HG02870 (cell line): ENCODE measurements at regions not wholly inside any gene's neighbourhood (a gene's known extent, or its start where the extent isn't known, plus 50 kb on each side); places are given as distances from the start of the nearest gene placed in this dataset.
A peak's percentile ranks its signal among the peaks of the same experiment; 100 is the strongest.

Experiments
- ATAC-seq: cut with Tn5 transposase; IDR thresholded peaks from one replicate; pipeline ENCODE4 v1.9.1; 2021; ENCODE audit warnings: mild to moderate bottlenecking, moderate library complexity; ENCODE audit not compliant: unreplicated experiment

DNA sequence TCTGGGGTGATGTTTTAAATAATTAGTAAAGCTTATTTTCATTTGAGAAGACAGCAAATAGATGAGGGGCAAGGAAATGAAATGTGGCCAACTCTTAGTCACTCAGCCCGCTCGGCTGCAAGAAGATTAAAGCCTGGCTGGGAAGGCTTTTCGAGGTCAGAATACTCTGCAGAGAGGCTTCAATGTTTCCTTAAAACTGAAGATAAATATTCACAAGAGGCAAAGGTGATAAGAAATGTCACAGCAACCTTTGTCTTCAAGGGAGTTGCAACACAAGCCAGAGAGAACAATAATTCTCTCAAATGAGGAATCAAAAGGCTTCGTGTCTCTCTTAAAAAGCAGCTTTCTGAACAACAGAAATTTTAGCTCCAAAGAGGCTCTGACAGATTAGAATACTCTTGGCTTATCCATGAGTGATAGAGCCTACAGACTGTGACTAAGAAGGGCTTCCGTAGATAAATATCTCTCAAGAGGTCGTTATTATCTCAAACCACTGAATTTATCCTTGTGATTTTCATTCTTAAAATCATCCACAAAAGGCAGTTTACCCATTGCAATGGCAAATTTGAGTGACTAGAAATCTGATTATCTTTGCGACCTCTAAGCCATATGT is 92.5 kb downstream of the KLF6 start:
- ATAC-seq: no peak

DNA sequence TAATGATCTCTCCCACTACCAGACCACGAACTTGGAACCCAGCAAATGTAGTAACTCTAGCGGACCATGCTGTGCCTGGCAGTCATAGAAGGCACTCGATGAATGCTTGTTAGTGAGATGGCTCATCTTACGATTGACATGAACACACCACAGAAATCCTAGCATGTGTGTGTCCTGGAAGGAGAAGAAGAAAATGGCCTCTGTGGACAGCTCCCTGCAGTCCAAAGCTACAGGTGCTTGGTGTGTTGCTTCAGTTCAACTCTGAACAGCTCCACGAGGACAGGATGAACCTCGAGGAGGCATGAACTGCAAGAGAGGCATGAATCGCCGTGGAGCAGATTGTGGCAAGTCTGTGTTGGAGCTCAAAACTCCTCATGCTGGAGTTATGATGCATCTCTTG is 93.5 kb downstream of the KLF6 start:
- no peak for ATAC-seq

DNA sequence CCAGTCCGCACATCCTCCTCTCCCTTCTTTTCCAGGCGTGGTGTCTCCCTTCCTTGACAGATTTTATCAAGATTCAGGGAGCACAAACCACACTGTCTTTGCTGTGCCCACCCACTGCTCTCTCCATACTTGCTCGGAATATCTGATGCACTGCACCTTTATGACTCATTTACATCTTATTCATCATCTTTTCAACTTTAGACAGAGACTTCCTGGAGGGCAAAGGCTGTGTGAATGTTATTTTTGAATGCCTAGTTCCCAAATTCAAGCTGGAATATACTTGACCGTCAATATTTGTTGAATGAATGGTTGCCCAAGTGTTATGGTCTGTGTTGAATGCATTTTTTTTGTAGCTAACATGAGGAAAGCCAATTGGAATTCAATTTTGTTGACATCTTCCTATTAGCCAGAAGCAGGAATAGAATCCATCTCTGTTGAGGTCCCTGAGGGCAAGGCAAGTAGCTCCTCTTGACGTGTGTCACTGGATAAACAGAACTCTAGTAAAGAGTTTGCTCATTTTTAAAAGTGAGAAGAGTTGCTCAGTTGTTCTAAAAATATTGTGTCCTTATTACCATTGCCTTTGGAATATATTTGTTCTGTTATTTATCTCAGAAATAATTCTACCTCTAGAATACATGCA is 95.0 kb downstream of the KLF6 start:
- no peak for ATAC-seq

DNA sequence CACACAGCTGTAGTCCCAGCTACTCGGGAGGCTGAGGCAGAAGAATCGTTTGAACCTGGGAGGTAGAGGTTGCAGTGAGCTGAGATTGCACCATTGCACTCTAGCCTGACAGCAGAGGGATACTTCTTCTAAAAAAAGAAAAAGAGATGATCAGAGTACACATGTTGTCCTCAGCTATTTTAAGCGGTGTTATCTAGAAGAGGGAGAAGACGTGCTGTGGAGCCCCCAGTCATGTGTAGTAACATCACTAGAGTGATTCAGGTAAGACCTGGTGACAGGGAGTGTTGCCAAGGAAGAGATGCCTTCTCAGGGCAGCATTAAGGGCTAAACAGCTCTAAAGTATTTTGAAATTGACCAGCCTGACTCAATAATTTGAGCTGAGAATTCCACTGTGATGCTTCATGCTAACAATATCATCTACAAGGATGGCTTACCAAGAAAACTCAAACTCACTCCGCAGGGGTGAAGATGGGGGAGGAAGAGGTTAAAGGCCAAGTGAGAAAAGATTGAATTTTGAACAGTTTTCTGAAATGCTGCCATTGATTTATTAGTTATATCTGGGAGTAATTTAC is 97.4 kb downstream of the KLF6 start:
- no peak for ATAC-seq

DNA sequence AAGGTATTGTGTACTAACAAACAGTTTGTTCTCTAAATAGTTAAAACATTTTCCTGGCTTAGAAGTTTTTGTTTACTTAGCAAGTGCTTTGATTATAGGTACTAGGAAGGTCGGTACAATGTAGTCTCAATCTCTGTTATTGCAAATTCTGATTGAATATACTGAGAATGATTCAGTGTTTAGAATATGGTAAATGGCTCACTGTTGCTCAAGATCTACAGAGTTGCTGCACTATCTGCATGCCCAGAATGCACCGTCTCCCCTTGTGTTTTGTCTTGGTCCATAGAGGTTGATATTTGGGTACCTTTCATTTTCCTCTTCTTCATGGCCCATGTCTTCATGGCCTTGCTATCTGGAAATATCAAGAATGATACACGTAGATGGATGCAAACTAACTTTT is 99.6 kb downstream of the KLF6 start:
- ATAC-seq: no peak

DNA sequence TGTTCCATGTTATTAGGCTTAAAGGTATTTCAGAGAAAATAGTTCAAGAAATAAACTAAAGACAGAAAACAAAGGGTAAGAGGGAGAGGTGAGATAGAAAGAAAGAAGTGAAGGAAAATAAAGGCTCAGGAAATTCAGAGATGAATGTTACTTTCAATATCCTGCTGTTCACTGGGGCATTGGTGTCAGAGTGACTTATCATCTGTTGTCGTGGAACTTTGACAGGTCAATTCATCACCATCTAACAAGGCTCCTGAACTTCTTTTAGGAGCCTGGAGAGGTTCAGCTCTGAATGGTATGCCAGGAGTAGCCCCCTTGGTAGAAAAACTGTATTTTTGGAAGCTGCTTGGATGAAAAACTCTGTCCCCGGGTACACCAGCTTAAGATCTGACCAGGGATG is 100.1 kb downstream of the KLF6 start:
- no peak for ATAC-seq

DNA sequence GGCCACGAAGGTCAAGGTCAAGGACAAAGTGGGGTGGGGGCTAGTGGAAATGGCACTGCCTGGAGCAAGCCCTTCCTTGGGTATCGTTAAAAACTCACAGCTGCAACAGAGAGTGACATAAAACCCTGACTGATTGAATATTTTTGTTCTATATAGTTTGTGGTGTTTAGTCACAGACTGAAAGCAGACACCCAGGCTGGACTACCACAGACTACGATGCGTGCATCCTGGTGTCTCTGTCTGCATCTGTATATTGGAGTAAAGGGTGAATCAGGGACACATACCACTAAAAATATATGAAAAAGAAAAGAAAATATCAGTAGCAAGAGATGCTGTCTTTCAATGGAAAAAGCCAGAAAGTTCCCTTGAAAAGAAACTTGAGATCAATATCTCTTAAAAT is 101.4 kb downstream of the KLF6 start:
- no peak for ATAC-seq

DNA sequence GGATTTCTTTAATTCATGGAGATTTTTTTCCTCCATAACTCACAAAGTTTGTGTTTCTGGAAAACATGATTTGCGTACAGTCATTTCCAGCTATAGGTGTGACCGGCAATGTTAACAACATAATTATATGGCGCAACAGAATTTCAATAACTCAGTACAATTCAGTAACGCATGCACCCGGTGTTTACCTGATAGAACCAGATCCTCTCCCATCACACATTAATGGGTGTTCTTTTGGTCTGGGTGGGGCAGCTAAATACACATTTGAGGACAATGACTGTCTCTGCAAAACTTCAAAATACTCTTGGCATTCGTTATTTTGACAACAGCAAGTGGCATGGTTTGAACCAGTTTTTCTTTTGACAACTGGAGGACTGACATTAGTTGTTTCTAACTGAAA is 102.3 kb downstream of the KLF6 start:
- no peak for ATAC-seq

DNA sequence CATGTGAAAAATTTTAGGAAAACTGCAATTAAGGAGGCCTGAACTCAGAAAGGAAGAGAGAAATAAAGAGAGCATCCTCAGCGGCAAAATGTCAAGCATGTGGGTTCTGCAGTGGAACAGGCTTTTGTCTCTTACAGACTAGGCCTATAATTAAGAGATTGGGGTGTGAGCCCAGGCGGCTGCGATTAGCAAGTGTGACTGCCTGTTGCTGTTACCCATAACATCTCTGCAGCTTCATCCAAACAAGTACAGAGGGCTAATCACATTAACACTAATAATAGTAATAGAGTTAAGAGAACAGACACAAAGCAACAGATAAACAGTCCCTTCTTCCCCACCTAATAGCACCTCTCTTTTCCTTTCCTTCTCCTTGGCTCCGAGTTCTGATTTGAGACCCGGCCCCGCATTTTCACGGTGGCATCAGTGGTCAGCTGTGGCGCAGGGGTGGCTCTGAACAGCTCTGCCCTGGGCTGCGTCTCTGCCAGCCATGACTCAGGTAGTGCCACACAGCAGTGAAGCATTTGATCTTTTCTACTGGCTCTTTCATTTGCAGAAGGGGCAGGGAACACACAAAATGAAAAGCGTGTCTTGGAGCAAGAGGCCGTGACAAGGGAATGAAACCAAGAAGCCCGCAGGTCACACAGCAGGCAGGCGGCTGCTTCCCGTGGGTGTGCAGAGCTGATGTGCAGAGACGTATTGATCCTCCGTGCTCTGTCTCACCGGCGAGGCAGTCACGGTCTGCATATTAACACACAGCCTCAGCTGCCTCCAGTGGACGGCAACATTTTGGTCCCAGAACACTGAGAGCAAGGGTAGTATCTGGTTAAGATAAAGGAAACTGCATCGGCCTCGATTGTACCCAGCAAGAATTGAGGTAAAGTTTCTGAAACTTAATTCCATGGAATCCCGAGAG is 103.1 kb downstream of the KLF6 start:
- ATAC-seq: no peak

DNA sequence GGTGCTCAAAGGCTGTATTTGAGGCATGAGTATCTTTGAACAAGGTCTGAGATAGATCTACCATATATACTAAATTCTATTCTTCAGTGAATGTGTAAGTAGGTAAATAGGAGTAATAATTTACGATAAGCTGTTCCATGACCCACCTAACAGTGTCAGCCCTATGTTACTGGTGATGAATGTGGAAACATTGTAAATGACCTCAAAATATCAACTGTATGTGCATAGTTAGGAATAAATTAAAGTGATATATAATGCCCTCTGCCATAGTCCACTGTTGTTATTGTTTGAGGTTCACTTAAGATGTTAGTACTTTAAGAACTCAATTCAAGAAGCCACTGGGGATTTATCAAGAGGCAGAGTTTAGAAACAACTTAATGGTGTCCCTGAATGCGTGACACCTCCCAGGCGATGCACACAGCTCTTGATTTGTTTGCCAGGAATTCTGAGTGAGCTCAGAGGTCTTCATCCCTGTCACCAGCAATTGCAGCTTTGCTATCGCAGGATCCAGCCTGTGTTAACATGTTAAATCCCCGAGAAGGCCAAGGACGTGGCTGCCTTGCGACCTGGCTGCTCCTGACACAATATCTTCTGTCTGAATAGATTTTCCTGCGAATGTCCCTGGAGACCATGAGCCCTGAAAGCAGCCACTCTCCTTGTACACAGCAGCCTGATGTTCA is 104.9 kb downstream of the KLF6 start:
- ATAC-seq: no peak

DNA sequence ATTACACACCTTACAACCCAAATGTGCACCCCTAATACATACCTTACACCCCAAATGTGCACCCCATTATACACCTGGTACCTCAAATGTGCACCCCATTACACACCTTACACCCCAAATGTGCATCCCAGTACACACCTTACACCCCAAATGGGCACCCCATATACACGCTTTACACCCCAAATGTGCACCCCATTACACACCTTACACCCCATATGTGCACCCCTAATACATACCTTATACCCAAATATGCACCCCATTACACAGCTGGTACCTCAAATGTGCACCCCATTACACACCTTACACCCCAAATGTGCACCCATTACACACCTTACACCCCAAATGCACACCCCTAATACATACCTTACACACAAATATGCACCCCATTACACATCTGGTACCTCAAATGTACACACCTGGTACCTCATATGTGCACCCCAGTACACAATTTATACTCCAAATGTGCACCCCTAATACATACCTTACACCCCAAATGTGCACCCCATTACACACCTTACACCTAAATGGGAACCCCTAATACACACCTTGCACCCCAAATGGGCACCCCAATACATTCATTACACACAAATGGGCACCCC is 106.3 kb downstream of the KLF6 start:
- no peak for ATAC-seq

DNA sequence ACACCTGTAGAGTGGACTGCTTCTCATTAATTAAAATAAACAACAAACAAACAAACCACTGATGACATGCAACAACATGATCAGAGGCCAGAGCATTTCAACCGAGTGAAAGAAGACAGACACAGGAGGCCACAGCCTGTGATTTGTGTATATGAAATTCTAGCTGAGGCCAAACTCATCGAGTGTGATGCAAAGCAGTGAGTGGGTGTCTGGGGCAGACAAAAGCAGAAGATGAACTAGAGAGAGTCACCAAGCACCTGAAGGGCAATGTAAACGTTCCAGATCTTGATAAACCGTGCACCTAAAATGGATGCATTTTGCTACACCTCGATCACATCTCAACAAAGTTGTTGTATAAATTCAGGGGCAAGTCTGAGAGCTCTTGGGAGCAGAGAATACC is 108.4 kb downstream of the KLF6 start:
- peak; percentile 74 for ATAC-seq

DNA sequence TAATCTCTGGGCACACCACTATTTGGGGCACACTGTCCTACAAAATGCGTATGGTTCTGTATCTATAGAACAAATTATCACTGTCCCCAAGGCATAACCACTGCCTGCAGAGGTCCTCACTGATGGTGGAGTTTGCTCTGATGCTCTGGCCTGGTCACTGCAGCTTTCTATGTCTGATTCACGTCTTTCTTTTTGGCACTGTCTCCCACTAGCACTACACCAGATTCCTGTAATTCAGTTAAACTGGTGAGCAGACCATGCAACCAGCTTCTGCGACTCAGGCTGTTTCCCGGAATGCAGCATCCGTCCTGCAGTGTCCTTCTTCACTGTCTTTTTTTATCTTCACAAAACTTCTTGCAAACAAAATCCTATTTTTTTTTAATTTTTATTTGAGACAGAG is 112.8 kb downstream of the KLF6 start:
- no peak for ATAC-seq

DNA sequence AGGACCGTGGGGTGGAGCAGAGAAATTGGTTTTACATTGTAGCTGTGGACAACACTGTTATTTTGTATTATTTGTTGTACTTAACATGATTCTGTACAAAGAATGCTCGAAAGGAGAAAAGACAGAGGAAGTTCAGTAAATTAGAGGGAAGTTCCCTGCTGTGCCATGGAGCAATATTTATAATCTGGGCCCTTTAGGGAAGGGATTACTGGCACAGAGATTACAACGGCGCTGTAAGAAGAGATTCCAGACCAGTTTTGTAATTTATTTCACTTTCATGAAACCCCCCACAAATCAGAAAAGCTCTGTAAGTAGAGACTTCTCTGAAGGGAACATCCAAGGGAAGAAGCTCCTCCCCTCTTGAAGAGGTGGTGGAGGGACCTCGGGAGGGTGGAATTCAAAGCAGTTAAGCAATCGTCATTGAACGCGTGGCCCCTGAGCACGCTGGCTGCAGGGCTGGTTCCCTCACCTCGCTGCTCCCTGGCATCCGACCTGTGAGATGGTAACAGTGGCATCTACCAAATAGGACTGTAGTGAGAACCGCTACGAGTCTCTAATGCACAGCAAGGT is 113.5 kb downstream of the KLF6 start:
- no peak for ATAC-seq

DNA sequence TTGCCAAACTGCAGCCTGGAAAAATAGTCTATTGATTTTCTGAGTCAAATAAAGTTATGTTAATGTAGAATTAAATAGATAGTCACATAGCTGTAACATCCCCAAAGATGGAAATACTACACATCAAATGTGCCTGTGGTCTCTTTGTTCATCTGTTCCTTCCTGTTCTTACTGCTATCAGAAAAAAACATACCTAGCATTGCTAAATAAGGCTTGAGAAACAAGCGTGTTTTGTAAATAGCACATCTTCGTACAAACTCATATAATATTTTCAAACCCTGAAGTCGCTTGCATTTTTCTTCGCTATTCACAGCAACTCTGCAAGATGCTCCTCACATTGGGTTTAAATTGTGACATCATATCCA is 116.1 kb downstream of the KLF6 start:
- no peak for ATAC-seq

DNA sequence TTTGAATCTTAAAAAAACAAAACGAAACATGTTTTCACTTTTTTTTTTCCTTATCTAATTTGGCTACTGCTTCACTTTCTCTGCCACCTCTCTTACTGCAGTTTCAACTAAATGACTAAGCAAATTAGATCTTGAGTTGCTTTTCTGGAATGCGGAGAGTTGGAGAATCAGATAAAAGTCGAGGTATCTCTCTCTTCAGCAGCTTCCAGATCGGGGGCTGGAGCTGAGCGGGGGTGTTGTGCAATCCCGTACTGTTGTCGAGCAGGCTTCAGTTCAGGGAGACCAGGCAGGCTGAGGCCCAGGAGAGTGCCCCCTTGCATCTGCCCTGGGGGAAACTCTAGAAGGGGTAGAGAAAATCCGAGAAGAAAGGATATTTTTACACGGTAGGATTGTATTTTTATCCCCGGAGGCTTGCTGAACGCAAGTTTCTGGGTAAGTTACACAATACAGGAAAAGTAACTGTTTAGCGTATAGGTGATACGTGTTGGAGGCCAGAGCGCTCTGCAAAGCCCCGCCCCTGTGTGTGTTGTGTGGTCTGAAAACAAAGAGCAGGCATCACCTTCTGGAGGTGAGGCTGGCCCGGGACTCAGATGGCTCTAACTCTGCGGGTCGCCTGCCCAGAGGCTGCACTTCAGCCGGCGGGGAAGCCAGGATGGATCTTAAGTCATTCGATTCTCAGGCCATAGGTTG is 116.6 kb downstream of the KLF6 start:
- no peak for ATAC-seq

DNA sequence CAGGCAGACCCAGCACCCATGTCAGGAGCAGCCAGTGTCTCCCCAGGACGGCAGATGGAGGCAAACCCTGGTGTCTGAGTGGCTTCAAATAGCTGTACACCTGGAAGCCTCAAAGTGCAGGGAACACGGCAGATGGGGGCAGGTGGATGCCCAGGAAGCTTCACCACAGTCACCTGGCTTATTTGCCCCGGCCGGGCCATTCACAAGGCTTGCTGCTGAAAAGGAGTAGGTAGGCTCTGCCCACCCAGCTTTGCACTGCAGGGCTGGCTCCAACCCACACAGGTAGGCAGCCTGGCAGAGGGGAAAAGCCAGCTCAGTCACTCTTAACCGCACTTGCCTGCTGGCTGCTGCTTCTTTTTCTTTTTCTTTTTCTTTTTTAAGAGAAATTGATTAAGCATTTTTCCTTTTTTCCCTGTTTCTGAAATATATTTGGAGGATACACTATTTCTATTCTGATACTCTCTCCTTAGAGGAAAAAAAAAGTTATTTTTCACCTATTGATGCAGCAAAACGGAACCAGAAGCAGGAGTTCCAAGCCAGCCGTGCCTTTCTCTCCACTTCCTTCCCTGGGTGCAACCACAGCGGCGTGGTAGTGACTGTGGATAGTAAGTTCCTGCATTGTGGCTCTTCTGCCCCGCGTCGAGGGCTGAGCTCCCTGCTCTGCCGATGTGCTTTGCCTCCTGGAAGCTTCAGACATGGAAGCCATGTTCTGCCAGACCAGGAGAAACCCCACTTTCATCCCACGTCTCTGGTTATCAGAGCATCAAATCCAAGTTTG is 118.3 kb downstream of the KLF6 start:
- ATAC-seq: no peak

DNA sequence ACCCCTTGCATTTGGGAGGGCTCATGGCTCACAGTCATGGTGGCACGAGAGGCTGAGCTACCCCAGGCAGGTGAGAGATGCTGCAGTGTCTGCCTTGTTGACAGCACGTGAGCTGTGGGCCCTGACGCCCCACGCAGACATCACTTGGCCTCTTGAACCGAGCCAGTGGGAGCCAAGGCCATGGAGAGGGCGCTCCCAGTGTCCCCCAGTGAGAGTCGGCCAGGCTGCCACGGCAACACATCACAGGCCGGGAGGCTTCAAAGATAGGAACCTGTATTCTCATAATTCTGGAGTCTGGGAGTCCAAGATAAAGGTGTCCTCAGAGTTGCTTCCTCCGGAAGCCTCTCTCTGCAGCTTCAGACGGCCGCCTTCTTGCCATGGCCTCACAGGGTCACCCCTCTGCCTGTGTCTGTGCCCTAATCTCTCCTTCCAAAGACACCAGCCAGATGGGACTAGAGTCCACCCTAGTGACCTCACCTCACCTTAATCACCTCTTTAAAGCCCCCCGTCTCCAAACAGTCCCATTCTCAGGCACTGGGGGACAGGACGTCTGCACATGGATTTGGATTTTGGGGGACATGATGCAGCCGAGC is 119.6 kb downstream of the KLF6 start:
- no peak for ATAC-seq

DNA sequence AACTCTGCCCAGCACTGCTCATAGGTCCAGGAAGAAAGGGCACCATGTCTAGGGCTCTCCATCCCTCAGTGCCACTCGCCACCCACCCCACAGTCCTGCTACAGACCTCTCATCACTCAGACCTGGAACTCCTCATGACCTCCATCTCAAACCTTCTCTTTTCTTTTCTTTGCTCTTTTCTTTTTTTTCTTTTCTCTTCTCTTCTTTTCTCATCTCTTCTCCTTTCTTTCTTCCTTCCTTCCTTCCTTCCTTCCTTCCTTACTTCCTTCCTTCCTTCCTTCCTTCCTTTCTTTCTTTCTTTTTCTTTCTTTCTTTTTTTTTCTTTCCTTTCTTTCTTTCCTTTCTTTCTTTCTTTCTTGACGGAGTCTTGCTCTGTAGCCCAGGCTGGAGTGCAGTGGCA is 122.2 kb downstream of the KLF6 start:
- no peak for ATAC-seq
